ENCODE measurements at regions not wholly inside any gene's neighbourhood (a gene's known extent, or its start where the extent isn't known, plus 50 kb on each side); places are given as distances from the start of the nearest gene placed in this dataset.

- DNase-seq (ENCODE audit: low read depth in 3 of 3) = no peak
These were observed 91.2 kb upstream of the TNRC6C start for GRCh38 chr17:77867308-77867781.

DNA sequence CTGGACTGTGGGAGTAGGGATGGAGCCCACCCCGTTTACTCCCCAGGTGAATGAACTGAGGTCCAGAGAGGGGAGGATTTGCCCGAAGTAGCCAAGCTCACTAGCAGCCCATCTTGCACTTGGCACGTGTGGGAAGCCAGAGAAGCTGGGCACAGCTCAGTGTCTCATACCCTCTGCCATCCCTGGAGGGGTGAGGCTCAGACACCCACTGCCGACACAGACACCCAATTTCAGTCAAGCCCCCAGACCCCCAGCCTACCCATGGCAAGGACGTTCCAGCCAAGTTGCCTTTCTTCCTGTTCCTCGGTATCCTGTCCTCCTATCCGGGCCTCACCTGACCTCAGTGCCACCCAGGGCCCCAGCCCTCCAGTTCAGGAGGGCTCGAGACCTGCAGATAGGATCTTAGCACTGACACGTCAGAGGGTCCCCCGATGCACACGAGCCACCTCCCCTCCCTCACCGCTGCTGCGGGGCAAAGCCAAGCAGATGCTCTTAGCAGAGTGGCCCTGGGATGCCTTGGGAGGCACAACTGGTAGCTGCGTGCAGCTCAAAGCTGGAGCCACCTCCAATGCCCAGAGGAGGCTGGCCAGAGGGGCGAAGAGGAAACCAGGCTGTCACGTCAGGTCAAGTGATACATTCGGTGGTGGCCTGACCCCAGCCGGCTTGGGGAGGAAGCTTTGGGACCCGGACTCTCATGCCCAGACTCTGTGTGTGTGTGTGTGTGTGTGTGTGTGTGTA lies 90.4 kb upstream of the TNRC6C start:
- DNase-seq (ENCODE audit: low read depth in 3 of 3) = no peak

- DNase-seq (ENCODE audit: low read depth in 3 of 3) = no peak
These were observed 89.4 kb upstream of the TNRC6C start for GRCh38 chr17:77869041-77869599.

- DNase-seq (ENCODE audit: low read depth in 3 of 3) = no peak
These were observed 88.8 kb upstream of the TNRC6C start for GRCh38 chr17:77869665-77870132.

GRCh38 chr17:77872199-77872598 lies 86.3 kb upstream of the TNRC6C start:
- DNase-seq (ENCODE audit: low read depth in 3 of 3) = no peak

- DNase-seq (ENCODE audit: low read depth in 3 of 3) = no peak
These were observed 85.6 kb upstream of the TNRC6C start for GRCh38 chr17:77872714-77873499.

DNA sequence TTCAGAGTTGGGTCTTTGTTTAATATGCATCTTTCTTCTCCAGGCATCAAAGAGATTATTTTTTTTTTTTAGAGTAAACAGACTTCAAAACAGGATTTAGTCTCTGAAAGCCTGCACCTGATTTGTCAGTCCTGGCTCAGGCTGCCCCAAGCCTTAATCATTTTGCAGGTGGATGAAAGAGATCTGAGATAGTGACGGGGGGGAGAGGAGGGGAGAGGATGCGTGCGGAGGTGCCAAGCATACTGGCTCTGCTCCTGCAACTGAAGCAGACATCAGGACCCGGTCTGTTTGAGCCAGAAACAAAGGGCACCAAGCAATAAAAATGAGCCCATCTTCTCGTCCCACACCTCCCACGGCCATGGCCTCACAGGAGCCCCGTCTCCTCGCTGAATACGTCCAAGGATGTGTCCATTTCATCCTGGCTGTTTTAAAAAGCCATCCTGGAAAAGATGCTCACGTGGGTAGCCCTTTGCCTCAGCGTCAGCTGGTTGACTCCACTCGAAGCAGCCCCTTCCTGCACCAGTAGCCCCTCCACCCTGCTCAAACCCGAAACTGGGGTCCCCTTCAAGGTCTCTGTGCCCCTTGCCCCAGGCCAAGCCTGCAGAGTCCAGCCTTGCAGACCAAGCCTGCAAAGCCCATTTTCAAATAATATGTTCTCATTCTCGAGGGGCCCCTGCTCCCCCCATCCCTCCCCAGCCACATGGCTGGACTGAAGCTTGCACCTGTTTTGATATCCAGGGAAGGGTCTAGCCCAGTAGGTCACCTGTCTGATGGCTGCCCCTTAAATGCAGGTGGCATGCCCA lies 84.8 kb upstream of the TNRC6C start:
- DNase-seq (ENCODE audit: low read depth in 3 of 3) = no peak

DNA sequence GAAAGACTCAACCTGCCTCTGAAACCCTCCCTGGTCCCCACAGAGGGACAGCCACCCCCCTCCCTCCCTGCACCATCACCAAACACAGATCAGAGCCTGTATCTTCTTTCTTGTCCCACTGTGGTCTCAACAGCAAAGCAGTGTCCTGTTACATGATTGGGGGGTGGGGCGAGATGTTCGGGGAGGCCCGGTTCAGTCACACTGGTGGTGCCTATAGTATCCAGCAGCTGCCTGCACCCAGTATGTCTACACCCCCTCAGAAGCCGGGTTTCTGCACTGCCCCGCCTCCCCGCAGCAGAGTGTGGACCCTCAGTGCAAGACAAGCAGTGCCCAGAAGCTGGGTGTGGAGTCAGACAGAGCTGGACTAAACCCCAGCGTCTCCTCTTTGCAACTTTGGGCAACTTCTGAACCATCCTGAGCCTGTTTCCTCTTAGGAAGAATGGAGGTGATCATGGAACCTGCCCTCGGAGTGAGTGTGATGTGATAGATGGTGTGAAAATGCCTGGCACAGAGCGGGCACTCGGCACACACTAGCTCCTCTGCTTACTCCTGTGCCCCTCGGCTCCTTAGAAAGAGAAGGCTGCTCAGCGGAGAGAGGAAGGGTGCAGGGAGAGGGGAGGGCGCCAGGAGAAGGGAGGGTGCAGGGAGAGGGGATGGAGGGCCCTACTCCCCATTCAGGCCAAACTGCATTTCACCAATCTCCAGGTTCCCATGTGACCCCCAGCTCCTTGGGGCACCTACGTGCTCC lies 84.0 kb upstream of the TNRC6C start:
- no peak for DNase-seq (ENCODE audit: low read depth in 3 of 3)

- no peak for DNase-seq (ENCODE audit: low read depth in 3 of 3)
These were observed 83.3 kb upstream of the TNRC6C start for GRCh38 chr17:77875051-77875780.

DNA sequence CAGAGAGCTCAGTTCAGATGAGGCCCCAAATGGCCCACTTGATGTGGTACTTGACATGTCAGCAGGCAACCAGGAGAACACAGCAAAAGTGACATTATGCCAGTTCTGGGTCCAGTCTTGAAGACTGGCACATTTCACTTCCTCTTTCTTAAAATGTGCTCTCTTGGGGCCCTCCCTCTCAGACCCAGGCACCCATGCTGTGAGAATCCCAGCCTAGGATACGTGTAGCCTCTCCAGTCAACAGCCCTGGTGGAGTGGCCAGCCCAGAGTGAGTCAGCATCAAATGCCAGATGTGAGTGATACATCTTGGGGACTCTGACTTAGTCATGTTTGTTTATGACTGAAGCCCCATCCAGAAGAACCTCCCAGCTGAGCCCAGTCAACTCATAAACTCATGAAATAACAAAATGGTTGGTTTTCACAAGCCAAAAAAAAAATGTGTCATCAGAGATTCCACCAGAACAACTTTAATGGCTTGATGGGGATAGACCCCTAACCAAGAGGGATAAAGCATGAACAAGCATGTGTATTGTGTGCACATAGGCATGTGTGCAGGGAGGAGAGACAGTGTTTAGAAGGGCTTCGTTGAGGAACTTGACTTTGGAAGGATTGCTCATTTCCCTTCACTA lies 82.5 kb upstream of the TNRC6C start:
- DNase-seq (ENCODE audit: low read depth in 3 of 3) = no peak

- DNase-seq (ENCODE audit: low read depth in 3 of 3) = no peak
These were observed 81.5 kb upstream of the TNRC6C start for GRCh38 chr17:77877036-77877435.

GRCh38 chr17:77877646-77878355 lies 80.7 kb upstream of the TNRC6C start:
- DNase-seq (ENCODE audit: low read depth in 3 of 3) = no peak

- DNase-seq (ENCODE audit: low read depth in 3 of 3) = no peak
These were observed 79.1 kb upstream of the TNRC6C start for GRCh38 chr17:77879226-77879895.

GRCh38 chr17:77879896-77880280 lies 78.6 kb upstream of the TNRC6C start:
- DNase-seq (ENCODE audit: low read depth in 3 of 3) = no peak

DNA sequence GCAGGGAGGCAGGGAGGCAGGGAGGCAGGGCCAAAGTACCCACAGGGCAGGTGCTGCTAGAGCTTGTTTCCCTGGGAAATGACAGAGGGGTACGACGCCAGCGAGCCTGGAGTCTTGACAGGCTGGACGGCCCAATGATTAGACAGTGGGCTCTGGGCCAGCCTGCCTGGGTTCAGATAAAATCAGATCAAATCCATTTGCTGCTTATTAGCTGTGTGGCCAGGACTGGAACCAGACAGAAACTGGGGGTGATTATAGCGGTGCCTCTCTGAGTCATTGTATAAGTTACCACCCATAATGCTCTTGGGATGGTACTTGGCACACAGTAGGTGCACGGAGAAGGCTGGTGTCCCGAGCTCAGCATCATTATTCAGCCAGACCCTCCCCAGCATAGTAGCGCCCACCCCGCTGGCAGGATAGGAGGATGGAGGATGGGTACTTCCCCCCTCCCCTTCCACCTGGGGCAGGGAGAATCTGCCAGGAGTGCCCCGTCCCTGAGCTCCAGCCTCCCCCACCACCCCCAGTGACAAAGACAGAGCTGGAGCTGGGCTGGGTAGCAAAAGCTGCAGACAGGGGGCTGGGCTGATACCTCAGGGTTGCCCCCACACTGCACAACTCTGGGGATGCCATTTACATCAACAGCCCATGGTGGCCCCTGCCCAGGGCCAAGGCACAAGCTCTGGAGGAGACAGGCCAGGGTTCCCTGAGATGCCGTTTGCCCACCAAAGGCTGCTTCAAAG lies 77.6 kb upstream of the TNRC6C start:
- no peak for DNase-seq (ENCODE audit: low read depth in 3 of 3)

GRCh38 chr17:77881545-77881944 lies 77.0 kb upstream of the TNRC6C start:
- DNase-seq (ENCODE audit: low read depth in 3 of 3) = peak in 2 of 3 donors; percentile 32 to 50

- no peak for DNase-seq (ENCODE audit: low read depth in 3 of 3)
These were observed 76.5 kb upstream of the TNRC6C start for GRCh38 chr17:77882040-77882439.

All from stimulated activated CD4-positive, alpha-beta T cell treated with anti-CD3 and anti-CD28 coated beads, TNF-alpha, amount 100 ng/mL, for 48 hours (primary cell).